ENCODE measurements at regions not wholly inside any gene's neighbourhood (a gene's known extent, or its start where the extent isn't known, plus 50 kb on each side); places are given as distances from the start of the nearest gene placed in this dataset.
"Not testable (repeated sequence)": the region's sequence is repeated elsewhere in the genome, so short reads cannot be mapped to it uniquely, and the experiment has no call there.

GRCh38 chr4:72938516-72938915, 131.0 kb downstream of the COX18 start:
- DNase-seq = peak; percentile 13 to 68

DNA sequence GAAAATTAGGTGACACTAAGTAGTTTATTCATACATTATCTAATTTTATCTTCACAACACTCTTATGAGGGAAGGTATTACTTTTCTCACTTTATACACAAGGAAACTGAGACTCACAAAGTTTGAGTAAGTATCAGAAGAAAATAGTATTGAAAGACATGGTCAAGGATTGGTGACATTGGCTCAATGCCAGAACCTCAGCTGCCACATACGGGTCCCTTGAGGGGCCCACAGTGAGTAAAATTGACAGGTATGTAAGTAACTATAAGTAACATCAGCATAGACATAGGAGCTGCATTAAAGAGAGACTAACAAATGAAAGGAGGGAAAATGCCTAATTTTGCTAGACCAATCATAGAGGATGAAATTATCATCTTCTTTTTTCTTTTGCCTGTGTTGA, 134.1 kb downstream of the COX18 start:
- DNase-seq = no peak

- no peak for DNase-seq
Measured at GRCh38 chr4:72933029-72933428, 136.5 kb downstream of the COX18 start.

- no peak for DNase-seq
Measured at GRCh38 chr4:72931346-72931745, 138.2 kb downstream of the COX18 start.

DNA sequence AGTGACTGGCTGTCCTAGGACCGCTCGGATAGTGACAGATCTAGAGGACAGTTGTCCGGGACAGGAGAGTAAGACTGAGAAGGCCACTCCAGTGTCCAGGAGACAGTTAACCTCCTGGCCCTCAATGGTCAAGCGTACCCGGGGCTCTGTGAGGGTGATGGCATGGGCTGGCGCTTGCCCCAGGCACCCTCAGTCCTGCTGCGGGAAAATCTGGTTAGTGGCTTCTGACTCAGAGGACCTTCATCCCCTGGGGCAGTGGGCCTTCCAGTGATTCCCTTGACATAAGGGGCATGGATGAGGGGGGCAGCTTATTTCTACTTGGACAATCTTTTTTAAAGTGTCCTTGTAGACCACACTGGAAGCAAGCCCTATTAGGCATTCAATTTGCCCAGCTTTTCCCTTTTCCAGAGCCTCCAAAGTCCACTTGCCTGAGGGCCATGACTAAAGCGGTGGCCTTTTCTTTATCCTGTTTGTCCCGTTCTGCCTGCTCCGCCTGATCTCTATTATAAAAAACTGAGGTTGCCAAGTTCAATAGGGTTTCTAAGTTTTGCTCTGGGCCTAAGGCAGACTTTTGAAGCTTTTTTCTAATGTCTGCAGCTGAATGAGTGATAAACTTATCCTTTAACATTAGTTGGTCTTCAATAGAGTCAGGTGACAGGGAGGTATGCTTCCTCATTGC, 139.8 kb downstream of the COX18 start:
- DNase-seq = not testable (repeated sequence)

GRCh38 chr4:72924814-72925213, 144.7 kb downstream of the COX18 start:
- no peak for DNase-seq

DNA sequence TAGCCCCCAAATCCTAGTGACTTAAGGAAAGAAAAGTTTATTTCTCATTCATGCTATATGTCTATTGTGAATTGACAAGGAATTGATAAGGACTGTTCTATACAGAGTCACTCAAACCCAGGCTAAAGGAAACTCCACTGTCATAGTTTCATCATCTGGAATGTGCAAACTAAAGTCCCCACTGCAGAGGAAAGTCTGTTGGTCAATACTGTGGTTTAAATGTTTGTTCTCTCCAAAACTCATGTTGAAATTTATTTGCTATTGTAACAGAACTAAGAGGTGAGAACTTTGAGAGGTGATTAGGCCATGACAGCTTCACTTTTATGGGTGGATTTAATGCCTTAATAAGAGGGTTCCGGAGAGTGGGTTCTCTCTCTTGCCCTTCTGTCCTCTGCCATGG, 149.6 kb downstream of the COX18 start:
- DNase-seq = no peak

DNA sequence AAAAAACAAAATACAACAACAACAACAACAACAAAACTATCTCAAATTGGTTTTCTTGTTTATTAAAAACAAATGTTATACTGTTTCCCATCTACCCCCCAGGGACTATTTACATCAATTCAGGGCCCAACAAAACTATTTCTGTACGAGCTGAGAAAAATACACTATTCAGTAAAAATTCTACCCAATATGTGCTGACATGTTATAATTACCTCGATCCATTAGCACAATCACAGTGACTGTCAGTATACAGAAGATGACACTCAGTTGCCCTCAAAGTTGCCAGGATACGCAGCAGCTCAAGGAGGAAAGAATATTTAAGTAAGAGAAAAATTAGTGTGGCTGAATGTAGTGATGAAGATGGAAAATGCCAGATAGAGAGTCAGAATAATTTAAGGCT, 150.1 kb downstream of the COX18 start:
- no peak for DNase-seq

- DNase-seq = no peak
Measured at GRCh38 chr4:72918362-72918761, 151.2 kb downstream of the COX18 start.

DNA sequence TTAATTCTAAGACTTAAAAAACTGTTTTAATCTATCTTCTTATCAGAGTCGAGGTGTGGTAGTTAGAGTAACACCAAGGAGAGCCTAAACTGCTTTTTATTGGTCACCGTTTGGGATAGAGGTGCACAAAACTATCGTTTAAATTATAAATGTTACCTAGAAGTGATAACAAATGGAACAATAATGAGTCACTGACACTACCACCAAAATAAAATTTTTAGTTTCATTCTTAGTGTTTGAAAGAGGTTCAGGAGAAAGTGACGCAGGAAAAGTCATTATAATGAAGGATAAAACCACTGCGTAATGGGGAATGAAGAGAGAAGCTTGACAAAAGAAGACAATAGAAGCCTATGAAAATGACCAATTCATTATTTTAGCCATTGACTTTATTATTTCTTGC, 158.2 kb downstream of the COX18 start:
- DNase-seq = no peak

- DNase-seq = no peak
Measured at GRCh38 chr4:72909461-72909860, 160.1 kb downstream of the COX18 start.

- DNase-seq = no peak
Measured at GRCh38 chr4:72902354-72902753, 167.2 kb downstream of the COX18 start.

- DNase-seq = no peak
Measured at GRCh38 chr4:72901553-72901952, 168.0 kb downstream of the COX18 start.

- no peak for DNase-seq
Measured at GRCh38 chr4:72900952-72901351, 168.6 kb downstream of the COX18 start.

GRCh38 chr4:72899621-72900020, 169.9 kb downstream of the COX18 start:
- no peak for DNase-seq

DNA sequence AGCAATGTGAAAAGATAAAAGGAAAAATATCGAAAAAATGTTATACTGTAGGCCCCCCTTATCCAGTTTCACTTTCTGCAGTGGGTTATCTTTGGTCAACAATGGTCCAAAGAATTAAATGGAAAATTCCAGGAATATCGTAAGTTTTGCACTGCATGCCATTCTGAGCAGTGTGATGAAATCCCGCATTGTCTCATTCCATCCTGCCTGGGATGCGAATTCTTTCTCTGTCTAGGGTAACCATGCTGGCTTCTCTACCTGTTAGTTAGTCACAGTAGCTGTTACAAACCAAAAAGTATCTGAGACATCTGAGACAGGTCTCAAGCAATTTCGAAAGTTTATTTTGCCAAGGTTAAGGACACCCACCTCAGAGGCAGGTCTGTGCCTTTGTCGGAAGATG, 170.3 kb downstream of the COX18 start:
- no peak for DNase-seq

- DNase-seq = no peak
Measured at GRCh38 chr4:72896515-72896914, 173.0 kb downstream of the COX18 start.

GRCh38 chr4:72895408-72895807, 174.1 kb downstream of the COX18 start:
- no peak for DNase-seq

DNA sequence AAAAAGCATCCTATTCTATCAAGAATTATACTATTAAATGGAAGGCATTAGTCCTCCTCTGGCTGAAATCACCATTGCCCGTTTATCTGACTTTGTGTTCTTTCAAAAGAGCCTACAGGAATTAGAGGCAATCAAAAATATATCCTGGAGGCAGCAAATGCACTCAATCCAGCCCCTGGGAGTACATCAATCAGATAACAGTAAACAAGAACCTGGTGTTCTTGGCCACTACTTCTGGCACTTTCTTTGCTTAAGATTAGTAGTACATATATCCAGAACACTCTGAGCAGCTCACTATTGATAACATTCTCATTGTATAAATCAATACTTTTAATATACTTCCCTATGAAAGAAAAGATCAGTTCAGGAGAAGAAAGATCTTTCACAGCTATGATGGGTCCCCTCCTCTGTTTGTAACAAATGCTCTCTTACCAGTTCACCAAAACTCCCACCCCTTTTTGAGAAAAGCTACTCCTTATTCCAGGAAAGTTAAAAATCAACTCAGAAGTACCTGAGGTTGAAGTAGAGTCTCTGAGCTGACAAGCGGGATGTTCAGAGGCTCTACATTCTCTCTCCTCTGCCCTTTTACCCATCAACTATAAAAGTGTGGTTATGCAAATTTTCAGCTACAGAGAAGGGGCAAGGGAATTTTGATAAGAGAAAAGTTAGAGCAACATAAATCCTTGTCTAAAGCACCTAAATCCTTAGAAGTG, 176.0 kb downstream of the COX18 start:
- DNase-seq = no peak

- DNase-seq = no peak
Measured at GRCh38 chr4:72888331-72888730, 181.2 kb downstream of the COX18 start.

- DNase-seq = no peak
Measured at GRCh38 chr4:72887152-72887551, 182.4 kb downstream of the COX18 start.

- DNase-seq = no peak
Measured at GRCh38 chr4:72886602-72887001, 182.9 kb downstream of the COX18 start.

- not testable (repeated sequence) for DNase-seq
Measured at GRCh38 chr4:72884225-72884624, 185.3 kb downstream of the COX18 start.

DNA sequence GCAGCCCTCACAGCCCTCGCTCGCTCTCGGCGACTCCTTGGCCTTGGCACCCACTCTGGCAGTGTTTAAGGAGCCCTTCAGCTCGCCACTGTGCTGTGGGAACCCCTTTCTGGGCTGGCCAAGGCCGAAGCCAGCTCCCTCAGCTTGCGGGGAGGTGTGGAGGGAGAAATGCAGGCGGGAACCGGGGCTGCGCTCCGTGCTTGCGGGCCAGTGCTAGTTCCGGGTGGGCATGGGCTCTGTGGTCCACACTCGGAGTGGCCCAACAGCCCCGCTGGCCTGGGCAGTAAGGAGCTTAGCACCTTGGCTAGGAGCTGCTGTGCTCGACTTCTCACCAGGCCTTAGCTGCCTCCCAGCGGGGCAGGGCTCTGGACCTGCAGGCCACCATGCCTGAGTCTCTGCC, 192.6 kb downstream of the COX18 start:
- no peak for DNase-seq

DNA sequence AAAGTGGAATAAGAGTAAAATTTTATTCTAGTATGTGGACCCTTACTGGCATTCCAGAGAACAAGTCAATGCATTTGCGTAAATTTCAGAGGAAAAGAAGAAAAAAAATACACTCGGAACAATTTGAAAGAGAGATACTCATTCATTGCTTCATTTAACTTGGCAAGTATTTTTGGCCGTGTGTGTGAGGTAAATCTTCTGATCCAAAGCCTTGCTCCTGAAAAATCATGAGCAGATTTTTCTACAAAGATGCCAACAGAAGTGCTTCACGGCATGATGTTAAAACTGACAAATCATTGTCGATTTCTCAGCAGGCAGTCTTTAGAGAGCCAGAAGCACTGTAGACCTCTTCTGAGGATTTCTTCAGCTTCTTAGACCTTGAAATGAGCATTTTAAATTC, 194.0 kb downstream of the COX18 start:
- DNase-seq = no peak
